GM23338 (cell line): ENCODE measurements at regions not wholly inside any gene's neighbourhood (a gene's known extent, or its start where the extent isn't known, plus 50 kb on each side); places are given as distances from the start of the nearest gene placed in this dataset.

Experiments used
- CREB1 ChIP-seq: fragments of 250-450 bp; sonication (Bioruptor Pico); IDR thresholded peaks from 2 replicates; pipeline ENCODE4 v1.5.0; 2020; ENCODE audit warnings: low read depth, mild to moderate bottlenecking, moderate library complexity
- EZH2 ChIP-seq: fragments of 200-600 bp; sonication (generic); IDR thresholded peaks from one replicate; pipeline ENCODE4 v1.8.0; 2017; ENCODE audit warnings: antibody characterized with exemption, mild to moderate bottlenecking, low read depth; ENCODE audit not compliant: unreplicated experiment
- EZH2phosphoT487 ChIP-seq: fragments of 200-600 bp; sonication (generic); IDR thresholded peaks from one replicate; pipeline ENCODE4 v1.8.1; 2018; ENCODE audit warnings: antibody characterized with exemption; ENCODE audit not compliant: unreplicated experiment
- JUNB ChIP-seq: IDR thresholded peaks from one replicate; pipeline ENCODE4 v1.6.1; 2016; ENCODE audit warnings: antibody characterized with exemption; ENCODE audit not compliant: unreplicated experiment
- POLR2AphosphoS5 ChIP-seq: IDR thresholded peaks from 2 replicates; pipeline ENCODE4 v1.6.1; 2016; ENCODE audit warnings: antibody characterized with exemption, low read depth
- STAT1 ChIP-seq: IDR thresholded peaks from one replicate; pipeline ENCODE4 v1.6.1; 2016; ENCODE audit warnings: antibody characterized with exemption; ENCODE audit not compliant: unreplicated experiment
- TF ChIP-seq, protein P1 (sequence below), 2 experiments: fragments of 200-600 bp in 1 of 2; sonication (generic) in 1 of 2; conservative IDR thresholded peaks; 2 replicates each; pipeline versions ENCODE4 v1.5.1 to v1.6.1; 2016 to 2017; ENCODE audit warnings: antibody characterized with exemption in 2 of 2, low read depth in 2 of 2, mild to moderate bottlenecking in 2 of 2, moderate library complexity in 1 of 2
- TF ChIP-seq, protein P2 (sequence below): IDR thresholded peaks from one replicate; pipeline ENCODE4 v1.6.1; 2018; ENCODE audit warnings: antibody characterized with exemption; ENCODE audit not compliant: unreplicated experiment
- TF ChIP-seq, protein P3 (sequence below): fragments of 250-450 bp; sonication (Bioruptor Pico); IDR thresholded peaks from 2 replicates; pipeline ENCODE4 v1.5.0; 2020; ENCODE audit warnings: mild to moderate bottlenecking, moderate library complexity

DNA sequence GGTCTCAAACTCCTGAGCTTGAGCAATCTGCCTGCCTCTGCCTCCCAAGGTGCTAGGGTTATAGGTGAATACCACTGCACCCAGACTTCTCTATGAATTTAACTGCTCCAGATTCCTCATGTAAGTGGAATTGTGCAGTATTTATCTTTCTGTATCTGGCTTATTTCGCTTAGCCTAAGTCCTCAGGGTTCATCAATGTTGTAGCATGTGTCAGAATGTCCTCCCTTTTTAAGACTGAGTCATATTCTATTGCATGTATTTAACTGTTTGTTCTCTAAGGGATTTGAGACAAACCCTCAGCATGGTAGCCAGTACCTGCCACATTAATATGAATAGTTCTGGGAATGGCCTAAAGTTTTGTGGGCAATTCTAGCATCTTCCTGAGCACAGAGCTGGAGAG, 53.9 kb upstream of the TUT7 start:
- TF ChIP-seq, protein P1, sequence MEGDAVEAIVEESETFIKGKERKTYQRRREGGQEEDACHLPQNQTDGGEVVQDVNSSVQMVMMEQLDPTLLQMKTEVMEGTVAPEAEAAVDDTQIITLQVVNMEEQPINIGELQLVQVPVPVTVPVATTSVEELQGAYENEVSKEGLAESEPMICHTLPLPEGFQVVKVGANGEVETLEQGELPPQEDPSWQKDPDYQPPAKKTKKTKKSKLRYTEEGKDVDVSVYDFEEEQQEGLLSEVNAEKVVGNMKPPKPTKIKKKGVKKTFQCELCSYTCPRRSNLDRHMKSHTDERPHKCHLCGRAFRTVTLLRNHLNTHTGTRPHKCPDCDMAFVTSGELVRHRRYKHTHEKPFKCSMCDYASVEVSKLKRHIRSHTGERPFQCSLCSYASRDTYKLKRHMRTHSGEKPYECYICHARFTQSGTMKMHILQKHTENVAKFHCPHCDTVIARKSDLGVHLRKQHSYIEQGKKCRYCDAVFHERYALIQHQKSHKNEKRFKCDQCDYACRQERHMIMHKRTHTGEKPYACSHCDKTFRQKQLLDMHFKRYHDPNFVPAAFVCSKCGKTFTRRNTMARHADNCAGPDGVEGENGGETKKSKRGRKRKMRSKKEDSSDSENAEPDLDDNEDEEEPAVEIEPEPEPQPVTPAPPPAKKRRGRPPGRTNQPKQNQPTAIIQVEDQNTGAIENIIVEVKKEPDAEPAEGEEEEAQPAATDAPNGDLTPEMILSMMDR (conservative IDR thresholded peaks at IDR 0.05; ENCODE audit: low read depth in 2 of 2) = no peak
- TF ChIP-seq EZH2phosphoT487 (no peak), EZH2 (no peak), POLR2AphosphoS5 (no peak), CREB1 (no peak), STAT1 (no peak), JUNB (no peak)
- TF ChIP-seq, protein P2, sequence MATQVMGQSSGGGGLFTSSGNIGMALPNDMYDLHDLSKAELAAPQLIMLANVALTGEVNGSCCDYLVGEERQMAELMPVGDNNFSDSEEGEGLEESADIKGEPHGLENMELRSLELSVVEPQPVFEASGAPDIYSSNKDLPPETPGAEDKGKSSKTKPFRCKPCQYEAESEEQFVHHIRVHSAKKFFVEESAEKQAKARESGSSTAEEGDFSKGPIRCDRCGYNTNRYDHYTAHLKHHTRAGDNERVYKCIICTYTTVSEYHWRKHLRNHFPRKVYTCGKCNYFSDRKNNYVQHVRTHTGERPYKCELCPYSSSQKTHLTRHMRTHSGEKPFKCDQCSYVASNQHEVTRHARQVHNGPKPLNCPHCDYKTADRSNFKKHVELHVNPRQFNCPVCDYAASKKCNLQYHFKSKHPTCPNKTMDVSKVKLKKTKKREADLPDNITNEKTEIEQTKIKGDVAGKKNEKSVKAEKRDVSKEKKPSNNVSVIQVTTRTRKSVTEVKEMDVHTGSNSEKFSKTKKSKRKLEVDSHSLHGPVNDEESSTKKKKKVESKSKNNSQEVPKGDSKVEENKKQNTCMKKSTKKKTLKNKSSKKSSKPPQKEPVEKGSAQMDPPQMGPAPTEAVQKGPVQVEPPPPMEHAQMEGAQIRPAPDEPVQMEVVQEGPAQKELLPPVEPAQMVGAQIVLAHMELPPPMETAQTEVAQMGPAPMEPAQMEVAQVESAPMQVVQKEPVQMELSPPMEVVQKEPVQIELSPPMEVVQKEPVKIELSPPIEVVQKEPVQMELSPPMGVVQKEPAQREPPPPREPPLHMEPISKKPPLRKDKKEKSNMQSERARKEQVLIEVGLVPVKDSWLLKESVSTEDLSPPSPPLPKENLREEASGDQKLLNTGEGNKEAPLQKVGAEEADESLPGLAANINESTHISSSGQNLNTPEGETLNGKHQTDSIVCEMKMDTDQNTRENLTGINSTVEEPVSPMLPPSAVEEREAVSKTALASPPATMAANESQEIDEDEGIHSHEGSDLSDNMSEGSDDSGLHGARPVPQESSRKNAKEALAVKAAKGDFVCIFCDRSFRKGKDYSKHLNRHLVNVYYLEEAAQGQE = no peak
- TF ChIP-seq, protein P3, sequence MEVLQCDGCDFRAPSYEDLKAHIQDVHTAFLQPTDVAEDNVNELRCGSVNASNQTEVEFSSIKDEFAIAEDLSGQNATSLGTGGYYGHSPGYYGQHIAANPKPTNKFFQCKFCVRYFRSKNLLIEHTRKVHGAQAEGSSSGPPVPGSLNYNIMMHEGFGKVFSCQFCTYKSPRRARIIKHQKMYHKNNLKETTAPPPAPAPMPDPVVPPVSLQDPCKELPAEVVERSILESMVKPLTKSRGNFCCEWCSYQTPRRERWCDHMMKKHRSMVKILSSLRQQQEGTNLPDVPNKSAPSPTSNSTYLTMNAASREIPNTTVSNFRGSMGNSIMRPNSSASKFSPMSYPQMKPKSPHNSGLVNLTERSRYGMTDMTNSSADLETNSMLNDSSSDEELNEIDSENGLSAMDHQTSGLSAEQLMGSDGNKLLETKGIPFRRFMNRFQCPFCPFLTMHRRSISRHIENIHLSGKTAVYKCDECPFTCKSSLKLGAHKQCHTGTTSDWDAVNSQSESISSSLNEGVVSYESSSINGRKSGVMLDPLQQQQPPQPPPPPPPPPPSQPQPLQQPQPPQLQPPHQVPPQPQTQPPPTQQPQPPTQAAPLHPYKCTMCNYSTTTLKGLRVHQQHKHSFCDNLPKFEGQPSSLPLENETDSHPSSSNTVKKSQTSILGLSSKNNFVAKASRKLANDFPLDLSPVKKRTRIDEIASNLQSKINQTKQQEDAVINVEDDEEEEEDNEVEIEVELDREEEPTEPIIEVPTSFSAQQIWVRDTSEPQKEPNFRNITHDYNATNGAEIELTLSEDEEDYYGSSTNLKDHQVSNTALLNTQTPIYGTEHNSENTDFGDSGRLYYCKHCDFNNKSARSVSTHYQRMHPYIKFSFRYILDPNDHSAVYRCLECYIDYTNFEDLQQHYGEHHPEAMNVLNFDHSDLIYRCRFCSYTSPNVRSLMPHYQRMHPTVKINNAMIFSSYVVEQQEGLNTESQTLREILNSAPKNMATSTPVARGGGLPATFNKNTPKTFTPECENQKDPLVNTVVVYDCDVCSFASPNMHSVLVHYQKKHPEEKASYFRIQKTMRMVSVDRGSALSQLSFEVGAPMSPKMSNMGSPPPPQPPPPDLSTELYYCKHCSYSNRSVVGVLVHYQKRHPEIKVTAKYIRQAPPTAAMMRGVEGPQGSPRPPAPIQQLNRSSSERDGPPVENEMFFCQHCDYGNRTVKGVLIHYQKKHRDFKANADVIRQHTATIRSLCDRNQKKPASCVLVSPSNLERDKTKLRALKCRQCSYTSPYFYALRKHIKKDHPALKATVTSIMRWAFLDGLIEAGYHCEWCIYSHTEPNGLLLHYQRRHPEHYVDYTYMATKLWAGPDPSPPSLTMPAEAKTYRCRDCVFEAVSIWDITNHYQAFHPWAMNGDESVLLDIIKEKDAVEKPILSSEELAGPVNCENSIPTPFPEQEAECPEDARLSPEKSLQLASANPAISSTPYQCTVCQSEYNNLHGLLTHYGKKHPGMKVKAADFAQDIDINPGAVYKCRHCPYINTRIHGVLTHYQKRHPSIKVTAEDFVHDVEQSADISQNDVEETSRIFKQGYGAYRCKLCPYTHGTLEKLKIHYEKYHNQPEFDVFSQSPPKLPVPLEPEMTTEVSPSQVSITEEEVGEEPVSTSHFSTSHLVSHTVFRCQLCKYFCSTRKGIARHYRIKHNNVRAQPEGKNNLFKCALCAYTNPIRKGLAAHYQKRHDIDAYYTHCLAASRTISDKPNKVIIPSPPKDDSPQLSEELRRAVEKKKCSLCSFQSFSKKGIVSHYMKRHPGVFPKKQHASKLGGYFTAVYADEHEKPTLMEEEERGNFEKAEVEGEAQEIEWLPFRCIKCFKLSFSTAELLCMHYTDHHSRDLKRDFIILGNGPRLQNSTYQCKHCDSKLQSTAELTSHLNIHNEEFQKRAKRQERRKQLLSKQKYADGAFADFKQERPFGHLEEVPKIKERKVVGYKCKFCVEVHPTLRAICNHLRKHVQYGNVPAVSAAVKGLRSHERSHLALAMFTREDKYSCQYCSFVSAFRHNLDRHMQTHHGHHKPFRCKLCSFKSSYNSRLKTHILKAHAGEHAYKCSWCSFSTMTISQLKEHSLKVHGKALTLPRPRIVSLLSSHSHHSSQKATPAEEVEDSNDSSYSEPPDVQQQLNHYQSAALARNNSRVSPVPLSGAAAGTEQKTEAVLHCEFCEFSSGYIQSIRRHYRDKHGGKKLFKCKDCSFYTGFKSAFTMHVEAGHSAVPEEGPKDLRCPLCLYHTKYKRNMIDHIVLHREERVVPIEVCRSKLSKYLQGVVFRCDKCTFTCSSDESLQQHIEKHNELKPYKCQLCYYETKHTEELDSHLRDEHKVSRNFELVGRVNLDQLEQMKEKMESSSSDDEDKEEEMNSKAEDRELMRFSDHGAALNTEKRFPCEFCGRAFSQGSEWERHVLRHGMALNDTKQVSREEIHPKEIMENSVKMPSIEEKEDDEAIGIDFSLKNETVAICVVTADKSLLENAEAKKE (CRISPR knock-in tag) = no peak
